ENCODE measurements at regions not wholly inside any gene's neighbourhood (a gene's known extent, or its start where the extent isn't known, plus 50 kb on each side); places are given as distances from the start of the nearest gene placed in this dataset.

DNA sequence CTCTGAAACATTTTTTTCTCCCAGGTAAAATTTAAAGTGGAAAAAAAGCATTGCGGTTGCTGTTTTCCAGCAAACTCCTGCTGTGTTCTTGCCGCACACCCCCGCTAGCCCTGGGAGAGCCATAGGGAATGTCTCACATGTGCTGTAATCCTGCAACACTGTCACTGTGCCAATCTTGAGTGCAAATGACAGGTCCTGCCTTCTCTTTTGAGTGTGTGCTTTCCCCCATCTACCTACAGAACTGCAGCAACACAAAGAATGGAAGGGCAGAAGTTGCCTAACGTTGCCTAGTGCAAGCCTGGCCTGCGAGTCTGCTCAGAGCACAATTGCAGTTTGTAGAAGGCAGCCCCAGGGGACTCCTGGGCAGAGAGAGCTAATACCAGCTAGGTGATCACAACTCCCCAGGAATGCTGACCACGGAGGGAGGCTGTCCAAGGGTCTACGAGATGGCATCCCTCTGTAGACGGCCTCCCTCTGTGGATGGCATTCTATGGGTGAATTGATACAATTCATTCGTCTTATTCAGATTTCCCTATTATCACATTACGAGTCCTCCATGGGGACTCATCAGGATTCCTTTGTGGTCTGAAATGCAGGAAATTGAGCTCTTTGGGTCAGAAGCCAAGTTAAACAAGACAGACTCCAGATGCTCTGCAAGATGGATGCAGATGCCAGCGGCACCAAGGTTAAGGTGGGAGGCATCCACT, 172.6 kb upstream of the S1PR3 start:
- Histone ChIP-seq H2BK120ac (ENCODE audit: low read depth, low read length) (peak overlapping the region; percentile 68), H3K14ac (replicated peaks; ENCODE audit: low read depth, low read length) (peak overlapping the region; percentile 23; the same call in 1 of the 2 replicates), H4K20me1 (ENCODE audit: insufficient read depth, low read length) (no peaks in the 10 kb centered on the region), H3K36me3 (ENCODE audit: control insufficient read depth, insufficient read depth, low read length) (no peaks in the 10 kb centered on the region), H3K23ac (ENCODE audit: low read depth, low read length) (no peak overlapping the region), H4K8ac (ENCODE audit: low read depth in 2 of 2, low read length in 2 of 2) (peak overlapping the region in 1 of 2 experiments; percentile 20; a peak in 1 of 4 replicates), H3K27ac (ENCODE audit: insufficient read depth, low read length) (peak overlapping the region; percentile 8; the same call in 1 of the 2 replicates), H3K9me1 (ENCODE audit: insufficient read depth, low read length) (peaks cover 22% of the 10 kb centered on the region), H2BK15ac (ENCODE audit: low read depth, low read length) (peak overlapping the region; percentile 4; the same call in 1 of the 3 replicates), H2AFZ (replicated peaks; ENCODE audit: low read length, poor library complexity) (peak overlapping the region; percentile 7), H3K79me1 (ENCODE audit: low read depth in 1 of 2, low read length in 2 of 2) (0 out of 4 replicates have a peak, but pooled peaks cover 0 to 5% of the 10 kb centered on the region in 2 experiments), H3K4me2 (ENCODE audit: low read depth, low read length) (no peak overlapping the region), H4K5ac (ENCODE audit: low read depth, low read length) (no peak overlapping the region), H3K4ac (ENCODE audit: low read depth, low read length) (peak overlapping the region; percentile 61), H2AK9ac (replicated peaks; ENCODE audit: low read depth, low read length, poor library complexity) (peak overlapping the region; percentile 81), H3K9ac (ENCODE audit: low read depth, low read length) (no peak overlapping the region), H2BK5ac (ENCODE audit: low read depth, low read length, poor library complexity, severe bottlenecking) (no peak overlapping the region), H2BK20ac (ENCODE audit: low read depth, low read length) (peak overlapping the region; percentile 44; the same call in 1 of the 2 replicates), H3K27me3 (ENCODE audit: control insufficient read depth, insufficient read depth, low read length) (0 out of 2 replicates have a peak, but pooled peaks cover 2% of the 10 kb centered on the region), H3K18ac (ENCODE audit: low read depth, low read length) (peak overlapping the region; percentile 1; the same call in 1 of the 2 replicates), H4K91ac (ENCODE audit: insufficient read depth, low read depth, low read length) (peak overlapping the region; percentile 37; the same call in 1 of the 2 replicates), H3K56ac (ENCODE audit: extremely low read depth, insufficient read depth, low read length) (no peak overlapping the region), H3K9me3 (ENCODE audit: control insufficient read depth, insufficient read depth, low read length) (no peaks in the 10 kb centered on the region), H3K4me1 (ENCODE audit: control insufficient read depth, insufficient read depth, low read length) (peaks cover 16% of the 10 kb centered on the region), H2AK5ac (ENCODE audit: low read depth, low read length) (peak overlapping the region; percentile 15; the same call in 1 of the 2 replicates), H3K4me3 (ENCODE audit: insufficient read depth, low read depth, low read length) (no peak overlapping the region)
- DNase-seq (peak; percentile 62), ATAC-seq (ENCODE audit: low read depth) (peak; percentile 36; the same call in 1 of the 2 replicates)
- TF ChIP-seq BHLHE40 (IDR thresholded peaks at IDR 0.05; ENCODE audit: low read depth, low read length) (no peak), MAZ (IDR thresholded peaks at IDR 0.05; ENCODE audit: borderline replicate concordance, low read depth, low read length) (no peak), CEBPB (IDR thresholded peaks at IDR 0.05; ENCODE audit: low read depth, low read length) (no peak), FOS (IDR thresholded peaks at IDR 0.05; ENCODE audit: low read depth, low read length) (no peak), RFX5 (IDR thresholded peaks at IDR 0.05; ENCODE audit: low read depth, low read length) (no peak), MXI1 (IDR thresholded peaks at IDR 0.05; ENCODE audit: borderline replicate concordance, low read depth, low read length) (no peak), CHD1 (IDR thresholded peaks at IDR 0.05; ENCODE audit: low read depth, low read length) (no peak), NFE2L2 (IDR thresholded peaks at IDR 0.05; ENCODE audit: low read depth, low read length) (no peak), RCOR1 (IDR thresholded peaks at IDR 0.05; ENCODE audit: insufficient replicate concordance, low read length) (no peak)
- TF ChIP-seq, protein P1, sequence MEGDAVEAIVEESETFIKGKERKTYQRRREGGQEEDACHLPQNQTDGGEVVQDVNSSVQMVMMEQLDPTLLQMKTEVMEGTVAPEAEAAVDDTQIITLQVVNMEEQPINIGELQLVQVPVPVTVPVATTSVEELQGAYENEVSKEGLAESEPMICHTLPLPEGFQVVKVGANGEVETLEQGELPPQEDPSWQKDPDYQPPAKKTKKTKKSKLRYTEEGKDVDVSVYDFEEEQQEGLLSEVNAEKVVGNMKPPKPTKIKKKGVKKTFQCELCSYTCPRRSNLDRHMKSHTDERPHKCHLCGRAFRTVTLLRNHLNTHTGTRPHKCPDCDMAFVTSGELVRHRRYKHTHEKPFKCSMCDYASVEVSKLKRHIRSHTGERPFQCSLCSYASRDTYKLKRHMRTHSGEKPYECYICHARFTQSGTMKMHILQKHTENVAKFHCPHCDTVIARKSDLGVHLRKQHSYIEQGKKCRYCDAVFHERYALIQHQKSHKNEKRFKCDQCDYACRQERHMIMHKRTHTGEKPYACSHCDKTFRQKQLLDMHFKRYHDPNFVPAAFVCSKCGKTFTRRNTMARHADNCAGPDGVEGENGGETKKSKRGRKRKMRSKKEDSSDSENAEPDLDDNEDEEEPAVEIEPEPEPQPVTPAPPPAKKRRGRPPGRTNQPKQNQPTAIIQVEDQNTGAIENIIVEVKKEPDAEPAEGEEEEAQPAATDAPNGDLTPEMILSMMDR (conservative IDR thresholded peaks at IDR 0.05; ENCODE audit: low read depth, low read length): no peak
- TF ChIP-seq, protein P2, sequence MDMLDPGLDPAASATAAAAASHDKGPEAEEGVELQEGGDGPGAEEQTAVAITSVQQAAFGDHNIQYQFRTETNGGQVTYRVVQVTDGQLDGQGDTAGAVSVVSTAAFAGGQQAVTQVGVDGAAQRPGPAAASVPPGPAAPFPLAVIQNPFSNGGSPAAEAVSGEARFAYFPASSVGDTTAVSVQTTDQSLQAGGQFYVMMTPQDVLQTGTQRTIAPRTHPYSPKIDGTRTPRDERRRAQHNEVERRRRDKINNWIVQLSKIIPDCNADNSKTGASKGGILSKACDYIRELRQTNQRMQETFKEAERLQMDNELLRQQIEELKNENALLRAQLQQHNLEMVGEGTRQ (IDR thresholded peaks at IDR 0.05; ENCODE audit: low read depth, low read length): no peak
- TF ChIP-seq, protein P3, sequence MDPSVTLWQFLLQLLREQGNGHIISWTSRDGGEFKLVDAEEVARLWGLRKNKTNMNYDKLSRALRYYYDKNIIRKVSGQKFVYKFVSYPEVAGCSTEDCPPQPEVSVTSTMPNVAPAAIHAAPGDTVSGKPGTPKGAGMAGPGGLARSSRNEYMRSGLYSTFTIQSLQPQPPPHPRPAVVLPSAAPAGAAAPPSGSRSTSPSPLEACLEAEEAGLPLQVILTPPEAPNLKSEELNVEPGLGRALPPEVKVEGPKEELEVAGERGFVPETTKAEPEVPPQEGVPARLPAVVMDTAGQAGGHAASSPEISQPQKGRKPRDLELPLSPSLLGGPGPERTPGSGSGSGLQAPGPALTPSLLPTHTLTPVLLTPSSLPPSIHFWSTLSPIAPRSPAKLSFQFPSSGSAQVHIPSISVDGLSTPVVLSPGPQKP (IDR thresholded peaks at IDR 0.05; ENCODE audit: borderline replicate concordance, low read depth, low read length): no peak
- ChIA-PET POLR2A (ENCODE audit: unreplicated experiment) (interaction anchor here (0.5 kb wide), 1 partner anchor 47 kb away, joined by 3 read pairs; no protein-coding TSS in a partner anchor), CTCF (no interaction called here)
- 93% methylated on average over 3 of the region's 11 CpGs; no CpG with 5 or more reads in 1 of the 2 experiments for WGBS, 2 experiments (ENCODE audit: extremely low coverage in 2 of 2, insufficient read length in 1 of 2)
- intact Hi-C loops (cut with micrococcal nuclease): no loop called here
- BruUV-seq (replicated peaks): no TSS peak
- in situ Hi-C loops (cut with MboI; ENCODE audit: low sequenced_read_pairs): no loop called here
- dilution Hi-C loops (cut with HindIII; ENCODE audit: low sequenced_read_pairs, unreplicated experiment): no loop called here

All from IMR-90 (cell line).